ENCODE measurements at regions not wholly inside any gene's neighbourhood (a gene's known extent, or its start where the extent isn't known, plus 50 kb on each side); places are given as distances from the start of the nearest gene placed in this dataset.

GRCh38 chr1:90443354-90443753 is 273.7 kb downstream of the BARHL2 start:
- no peak overlapping the region for H3K4me3 ChIP-seq
- no peak overlapping the region for H3K27ac ChIP-seq
- DNase-seq = no peak
- no peaks in the 10 kb centered on the region for H3K36me3 ChIP-seq (replicated peaks in 1 of 2; ENCODE audit: insufficient read depth in 1 of 2, low read depth in 2 of 2)
- WGBS, 2 donors = 69 to 78% methylated on average over 4 of the region's 4 CpGs
- intact Hi-C loops (cut with DNase I) = no loop called here
- no peaks in the 10 kb centered on the region for H3K27me3 ChIP-seq
- no peaks in the 10 kb centered on the region for H3K9me3 ChIP-seq
- TF ChIP-seq, protein P1, sequence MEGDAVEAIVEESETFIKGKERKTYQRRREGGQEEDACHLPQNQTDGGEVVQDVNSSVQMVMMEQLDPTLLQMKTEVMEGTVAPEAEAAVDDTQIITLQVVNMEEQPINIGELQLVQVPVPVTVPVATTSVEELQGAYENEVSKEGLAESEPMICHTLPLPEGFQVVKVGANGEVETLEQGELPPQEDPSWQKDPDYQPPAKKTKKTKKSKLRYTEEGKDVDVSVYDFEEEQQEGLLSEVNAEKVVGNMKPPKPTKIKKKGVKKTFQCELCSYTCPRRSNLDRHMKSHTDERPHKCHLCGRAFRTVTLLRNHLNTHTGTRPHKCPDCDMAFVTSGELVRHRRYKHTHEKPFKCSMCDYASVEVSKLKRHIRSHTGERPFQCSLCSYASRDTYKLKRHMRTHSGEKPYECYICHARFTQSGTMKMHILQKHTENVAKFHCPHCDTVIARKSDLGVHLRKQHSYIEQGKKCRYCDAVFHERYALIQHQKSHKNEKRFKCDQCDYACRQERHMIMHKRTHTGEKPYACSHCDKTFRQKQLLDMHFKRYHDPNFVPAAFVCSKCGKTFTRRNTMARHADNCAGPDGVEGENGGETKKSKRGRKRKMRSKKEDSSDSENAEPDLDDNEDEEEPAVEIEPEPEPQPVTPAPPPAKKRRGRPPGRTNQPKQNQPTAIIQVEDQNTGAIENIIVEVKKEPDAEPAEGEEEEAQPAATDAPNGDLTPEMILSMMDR (IDR thresholded peaks at IDR 0.05) = no peak
- no peak for TF ChIP-seq POLR2A (IDR thresholded peaks at IDR 0.05)
- H3K4me1 ChIP-seq = no peaks in the 10 kb centered on the region
- no peak for ATAC-seq

GRCh38 chr1:90435351-90435750 is 281.8 kb downstream of the BARHL2 start:
- TF ChIP-seq POLR2A (IDR thresholded peaks at IDR 0.05) = no peak
- TF ChIP-seq, protein P1 (IDR thresholded peaks at IDR 0.05) = no peak
- Histone ChIP-seq H3K9me3 (no peaks in the 10 kb centered on the region), H3K27ac (no peak overlapping the region), H3K36me3 (replicated peaks in 1 of 2; ENCODE audit: insufficient read depth in 1 of 2, low read depth in 2 of 2) (no peaks in the 10 kb centered on the region), H3K27me3 (no peaks in the 10 kb centered on the region), H3K4me1 (no peaks in the 10 kb centered on the region), H3K4me3 (no peak overlapping the region)
- 53 to 58% methylated on average over 3 of the region's 3 CpGs for WGBS, 2 donors
- intact Hi-C loops (cut with DNase I) = no loop called here
- ATAC-seq = no peak
- DNase-seq = no peak

- ATAC-seq = no peak
- no peaks in the 10 kb centered on the region for H3K9me3 ChIP-seq
- H3K4me3 ChIP-seq = no peak overlapping the region
- H3K36me3 ChIP-seq (replicated peaks in 1 of 2; ENCODE audit: insufficient read depth in 1 of 2, low read depth in 2 of 2) = no peaks in the 10 kb centered on the region
- H3K27me3 ChIP-seq = no peaks in the 10 kb centered on the region
- no peak overlapping the region for H3K27ac ChIP-seq
- intact Hi-C loops (cut with DNase I) = no loop called here
- H3K4me1 ChIP-seq = no peaks in the 10 kb centered on the region
- 49 to 51% methylated on average over 2 of the region's 2 CpGs for WGBS, 2 donors
- TF ChIP-seq, protein P1 (IDR thresholded peaks at IDR 0.05) = no peak
- no peak for TF ChIP-seq POLR2A (IDR thresholded peaks at IDR 0.05)
- no peak for DNase-seq
Measured at GRCh38 chr1:90434460-90434859, 282.6 kb downstream of the BARHL2 start.

GRCh38 chr1:90417126-90417525 is 300.0 kb downstream of the BARHL2 start:
- no peak overlapping the region for H3K4me3 ChIP-seq

DNA sequence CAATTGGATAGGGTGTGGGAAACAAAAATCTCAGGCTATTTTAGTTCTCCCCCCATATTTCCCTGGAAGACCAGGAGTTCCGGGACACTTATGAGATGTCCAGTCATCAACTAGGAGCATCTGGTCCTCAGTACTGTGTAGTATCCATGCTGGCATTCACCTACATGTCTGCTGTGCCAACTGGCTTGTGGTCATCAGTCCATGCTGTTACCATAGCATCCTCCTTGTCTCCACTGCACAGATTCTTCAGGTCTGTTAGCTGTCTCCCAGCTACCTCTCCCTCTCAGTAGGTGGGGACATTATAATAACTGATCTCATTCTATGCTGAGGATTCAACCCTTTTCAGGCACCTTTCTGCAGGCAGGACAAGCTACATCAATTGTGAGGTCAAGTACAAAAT is 302.9 kb downstream of the BARHL2 start:
- no peak for TF ChIP-seq POLR2A (IDR thresholded peaks at IDR 0.05)
- TF ChIP-seq, protein P1 (IDR thresholded peaks at IDR 0.05) = no peak
- 64 to 79% methylated on average over 1 of the region's 1 CpG for WGBS, 2 donors
- Histone ChIP-seq H3K27ac (no peak overlapping the region), H3K4me1 (no peaks in the 10 kb centered on the region), H3K4me3 (no peak overlapping the region), H3K36me3 (replicated peaks in 1 of 2; ENCODE audit: insufficient read depth in 1 of 2, low read depth in 2 of 2) (no peaks in the 10 kb centered on the region), H3K9me3 (no peaks in the 10 kb centered on the region), H3K27me3 (no peaks in the 10 kb centered on the region)
- ATAC-seq (no peak), DNase-seq (peak in 1 of 4 donors; percentile 10)
- intact Hi-C loops (cut with DNase I) = no loop called here

More at GRCh38 chr1:90417126-90417525, 300.0 kb downstream of the BARHL2 start:
- TF ChIP-seq, protein P1 (IDR thresholded peaks at IDR 0.05) = no peak
- no peak for TF ChIP-seq POLR2A (IDR thresholded peaks at IDR 0.05)
- Histone ChIP-seq H3K4me1 (no peaks in the 10 kb centered on the region), H3K36me3 (replicated peaks in 1 of 2; ENCODE audit: insufficient read depth in 1 of 2, low read depth in 2 of 2) (no peaks in the 10 kb centered on the region), H3K9me3 (no peaks in the 10 kb centered on the region), H3K27me3 (no peaks in the 10 kb centered on the region), H3K27ac (no peak overlapping the region)
- no peak for ATAC-seq
- intact Hi-C loops (cut with DNase I) = no loop called here
- DNase-seq = no peak
